ENCODE measurements at regions not wholly inside any gene's neighbourhood (a gene's known extent, or its start where the extent isn't known, plus 50 kb on each side); places are given as distances from the start of the nearest gene placed in this dataset.

DNA sequence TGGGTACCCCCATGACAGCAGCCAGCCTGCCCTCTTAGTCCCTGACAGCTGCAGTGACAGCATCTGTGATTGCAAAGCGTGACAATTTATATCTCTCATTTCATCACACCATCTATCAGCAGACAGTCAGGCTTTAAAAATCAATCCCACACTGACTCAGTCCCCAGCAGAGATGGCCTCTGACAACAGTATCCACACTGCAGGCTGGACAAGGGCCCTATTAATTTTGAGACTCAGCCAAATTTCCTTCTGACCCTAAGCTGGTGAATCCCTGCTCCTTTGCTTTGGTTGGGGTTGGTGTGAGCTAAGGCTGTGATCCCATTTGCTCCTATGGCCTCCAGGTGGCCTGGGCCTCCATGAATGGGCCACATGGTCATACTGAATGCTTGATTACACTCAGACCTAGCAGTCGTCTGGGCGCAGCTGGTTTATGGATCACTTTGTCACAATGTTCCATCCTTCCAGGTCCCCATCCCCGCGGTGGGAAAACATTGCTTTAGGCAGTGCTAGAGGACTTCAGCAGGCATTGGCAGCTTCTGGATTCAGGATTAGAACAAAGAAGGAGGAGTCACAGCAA, 68.2 kb upstream of the B3GAT1 start:
- peaks cover 0 to 5% (median 0%) of the 10 kb centered on the region in 4 donors for H3K36me3 ChIP-seq
- H3K4me3 ChIP-seq, result no peak overlapping the region
- ATAC-seq (peak; percentile 11 to 85 (median 39)), DNase-seq (no peak)
- 67% methylated on average over 3 of the region's 5 CpGs for WGBS (ENCODE audit: insufficient coverage, low coverage, low lambda C conversion rate, missing lambda C conversion rate)
- no peak overlapping the region for H3K27ac ChIP-seq
- no peaks in the 10 kb centered on the region for H3K27me3 ChIP-seq
- no peak for TF ChIP-seq POLR2A (IDR thresholded peaks at IDR 0.05)
- intact Hi-C loops (cut with DNase I), result no loop called here
- H3K9me3 ChIP-seq, result no peaks in the 10 kb centered on the region
- H3K4me1 ChIP-seq, result peaks cover 0 to 9% (median 0%) of the 10 kb centered on the region in 4 donors

DNA sequence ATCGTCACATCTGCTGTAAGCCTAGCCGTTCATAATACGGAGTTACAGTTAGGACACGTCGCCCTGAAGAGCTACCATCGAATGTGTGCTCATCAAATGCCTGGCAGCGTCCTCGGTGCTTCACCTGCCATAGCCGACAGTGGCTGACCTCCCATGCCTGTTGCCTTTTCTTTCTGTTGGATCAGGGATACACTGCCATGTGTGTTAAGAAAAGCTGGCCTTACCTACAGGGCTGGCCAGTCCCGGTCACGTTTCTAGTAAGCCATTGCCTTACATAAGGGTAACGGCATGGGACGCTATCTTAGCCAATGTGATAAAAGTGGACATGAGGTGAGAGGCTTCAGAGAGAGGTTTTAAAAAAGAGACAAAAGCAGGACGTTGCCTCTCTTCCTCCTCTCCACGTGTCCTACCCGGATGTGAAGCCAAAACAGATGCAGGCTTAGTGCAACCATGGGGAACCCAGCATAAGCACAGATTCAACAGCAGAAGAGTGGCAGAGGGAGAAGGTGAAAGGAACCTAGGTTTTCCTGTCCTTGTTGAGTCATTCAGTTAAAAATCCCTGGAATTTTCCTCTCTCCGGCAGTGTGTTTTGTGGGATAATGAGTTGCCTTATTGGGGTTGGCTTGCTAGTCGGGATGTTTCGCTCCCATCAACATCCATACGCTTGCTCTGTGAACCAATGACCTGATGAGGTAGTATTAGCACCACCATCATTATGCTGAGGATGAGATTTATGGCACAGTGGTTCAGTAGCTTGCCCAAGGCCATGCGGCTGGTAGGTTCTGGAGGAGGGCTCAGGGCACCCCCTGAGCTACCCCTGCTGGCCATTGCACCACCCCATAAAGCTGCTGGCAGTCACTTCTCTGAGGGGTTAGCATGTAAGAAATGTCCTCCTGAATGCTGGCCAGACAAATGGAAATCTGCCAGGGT, 67.4 kb upstream of the B3GAT1 start:
- Histone ChIP-seq H3K4me3 (no peak overlapping the region), H3K4me1 (peaks cover 0 to 9% (median 0%) of the 10 kb centered on the region in 4 donors), H3K27me3 (no peaks in the 10 kb centered on the region), H3K36me3 (peaks cover 0 to 5% (median 0%) of the 10 kb centered on the region in 4 donors), H3K27ac (no peak overlapping the region), H3K9me3 (no peaks in the 10 kb centered on the region)
- ATAC-seq, result no peak
- intact Hi-C loops (cut with DNase I), result no loop called here
- 83% methylated on average over 17 of the region's 21 CpGs for WGBS (ENCODE audit: insufficient coverage, low coverage, low lambda C conversion rate, missing lambda C conversion rate)
- DNase-seq, result no peak
- TF ChIP-seq POLR2A (IDR thresholded peaks at IDR 0.05), result no peak
- TF ChIP-seq, protein P1, sequence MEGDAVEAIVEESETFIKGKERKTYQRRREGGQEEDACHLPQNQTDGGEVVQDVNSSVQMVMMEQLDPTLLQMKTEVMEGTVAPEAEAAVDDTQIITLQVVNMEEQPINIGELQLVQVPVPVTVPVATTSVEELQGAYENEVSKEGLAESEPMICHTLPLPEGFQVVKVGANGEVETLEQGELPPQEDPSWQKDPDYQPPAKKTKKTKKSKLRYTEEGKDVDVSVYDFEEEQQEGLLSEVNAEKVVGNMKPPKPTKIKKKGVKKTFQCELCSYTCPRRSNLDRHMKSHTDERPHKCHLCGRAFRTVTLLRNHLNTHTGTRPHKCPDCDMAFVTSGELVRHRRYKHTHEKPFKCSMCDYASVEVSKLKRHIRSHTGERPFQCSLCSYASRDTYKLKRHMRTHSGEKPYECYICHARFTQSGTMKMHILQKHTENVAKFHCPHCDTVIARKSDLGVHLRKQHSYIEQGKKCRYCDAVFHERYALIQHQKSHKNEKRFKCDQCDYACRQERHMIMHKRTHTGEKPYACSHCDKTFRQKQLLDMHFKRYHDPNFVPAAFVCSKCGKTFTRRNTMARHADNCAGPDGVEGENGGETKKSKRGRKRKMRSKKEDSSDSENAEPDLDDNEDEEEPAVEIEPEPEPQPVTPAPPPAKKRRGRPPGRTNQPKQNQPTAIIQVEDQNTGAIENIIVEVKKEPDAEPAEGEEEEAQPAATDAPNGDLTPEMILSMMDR (IDR thresholded peaks at IDR 0.05), result no peak

DNA sequence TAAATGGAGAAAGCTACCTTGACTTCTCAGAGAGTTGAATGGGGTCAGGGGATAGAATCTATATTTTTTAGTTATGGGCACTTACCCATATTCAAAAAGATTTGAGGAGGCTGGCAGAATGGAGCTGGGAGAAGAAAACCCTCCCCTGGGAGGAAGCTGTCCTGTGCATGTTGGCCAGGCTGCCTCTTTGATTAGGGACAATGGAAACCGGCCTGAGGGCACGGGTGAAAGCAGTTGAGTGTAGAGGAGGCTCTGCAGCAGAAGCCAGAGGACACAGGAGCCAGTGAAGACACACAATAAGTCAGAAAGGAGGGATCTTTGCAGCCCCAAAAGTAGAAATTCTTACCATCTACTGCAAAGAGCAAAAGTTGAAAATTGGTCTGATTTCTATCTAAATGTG, 66.6 kb upstream of the B3GAT1 start:
- 39% methylated on average over 2 of the region's 2 CpGs for WGBS (ENCODE audit: insufficient coverage, low coverage, low lambda C conversion rate, missing lambda C conversion rate)
- Histone ChIP-seq H3K4me1 (peaks cover 0 to 9% (median 0%) of the 10 kb centered on the region in 4 donors), H3K9me3 (no peaks in the 10 kb centered on the region), H3K27me3 (no peaks in the 10 kb centered on the region), H3K27ac (no peak overlapping the region), H3K4me3 (no peak overlapping the region), H3K36me3 (peaks cover 0 to 5% (median 0%) of the 10 kb centered on the region in 4 donors)
- TF ChIP-seq POLR2A (IDR thresholded peaks at IDR 0.05), result no peak
- TF ChIP-seq, protein P1 (IDR thresholded peaks at IDR 0.05), result no peak
- no peak for DNase-seq
- intact Hi-C loops (cut with DNase I), result no loop called here
- no peak for ATAC-seq

DNA sequence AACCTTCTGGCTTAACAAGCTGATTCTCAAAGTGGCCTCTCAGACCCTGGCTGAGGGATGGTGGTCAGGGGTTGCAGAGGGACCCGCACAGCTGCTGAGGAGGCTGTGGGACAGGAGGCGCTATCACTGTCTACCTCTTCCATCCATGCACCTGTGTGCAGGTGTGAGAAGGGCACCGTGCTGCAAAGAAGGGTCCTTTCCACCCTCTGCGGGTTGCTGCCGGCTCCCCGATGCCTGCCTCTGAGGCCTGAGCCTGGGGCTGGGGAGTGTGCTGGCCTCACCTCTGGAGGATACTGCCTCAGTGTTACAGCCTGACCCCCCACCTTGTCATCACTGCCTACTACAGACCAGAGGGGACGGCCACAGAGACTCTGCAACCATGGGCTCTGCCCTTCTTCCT, 66.1 kb upstream of the B3GAT1 start:
- 71% methylated on average over 1 of the region's 7 CpGs for WGBS (ENCODE audit: insufficient coverage, low coverage, low lambda C conversion rate, missing lambda C conversion rate)
- Histone ChIP-seq H3K27me3 (no peaks in the 10 kb centered on the region), H3K9me3 (no peaks in the 10 kb centered on the region), H3K4me3 (no peak overlapping the region), H3K36me3 (peaks cover 0 to 4% (median 0%) of the 10 kb centered on the region in 4 donors), H3K4me1 (peaks cover 0 to 9% (median 0%) of the 10 kb centered on the region in 4 donors), H3K27ac (no peak overlapping the region)
- TF ChIP-seq, protein P1 (IDR thresholded peaks at IDR 0.05), result no peak
- TF ChIP-seq POLR2A (IDR thresholded peaks at IDR 0.05), result no peak
- intact Hi-C loops (cut with DNase I), result no loop called here
- ATAC-seq (no peak), DNase-seq (no peak)

DNA sequence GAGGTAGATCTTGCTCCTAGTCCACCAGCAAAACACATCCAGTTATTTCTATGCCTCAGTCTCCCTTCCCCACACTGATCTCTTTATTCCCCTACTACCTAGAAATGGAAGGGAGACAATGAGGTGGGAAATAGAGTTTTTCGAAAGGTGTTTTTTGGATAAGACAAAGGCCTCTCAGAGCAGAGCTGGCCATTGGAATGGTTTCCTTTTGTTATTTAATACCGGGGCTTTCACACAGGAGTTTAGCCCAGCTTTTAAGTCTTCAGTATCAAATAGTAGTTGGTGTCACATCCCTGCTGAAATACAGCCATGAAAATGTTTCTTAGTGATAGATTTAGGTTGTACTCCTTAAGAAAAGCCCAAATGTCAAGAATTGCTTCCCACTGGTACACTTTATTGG, 65.4 kb upstream of the B3GAT1 start:
- no peak overlapping the region for H3K4me3 ChIP-seq
- WGBS (ENCODE audit: insufficient coverage, low coverage, low lambda C conversion rate, missing lambda C conversion rate), result 59% methylated on average over 2 of the region's 2 CpGs
- H3K27me3 ChIP-seq, result no peaks in the 10 kb centered on the region
- intact Hi-C loops (cut with DNase I), result no loop called here
- H3K9me3 ChIP-seq, result no peaks in the 10 kb centered on the region
- ATAC-seq, result no peak
- TF ChIP-seq, protein P1 (IDR thresholded peaks at IDR 0.05), result no peak
- no peak for TF ChIP-seq POLR2A (IDR thresholded peaks at IDR 0.05)
- no peak for DNase-seq
- peaks cover 0 to 9% (median 0%) of the 10 kb centered on the region in 4 donors for H3K4me1 ChIP-seq
- no peaks in the 10 kb centered on the region for H3K36me3 ChIP-seq
- H3K27ac ChIP-seq, result no peak overlapping the region

Measured in right lobe of liver (tissue), 6 donors.